ENCODE measurements at regions not wholly inside any gene's neighbourhood (a gene's known extent, or its start where the extent isn't known, plus 50 kb on each side); places are given as distances from the start of the nearest gene placed in this dataset.

DNA sequence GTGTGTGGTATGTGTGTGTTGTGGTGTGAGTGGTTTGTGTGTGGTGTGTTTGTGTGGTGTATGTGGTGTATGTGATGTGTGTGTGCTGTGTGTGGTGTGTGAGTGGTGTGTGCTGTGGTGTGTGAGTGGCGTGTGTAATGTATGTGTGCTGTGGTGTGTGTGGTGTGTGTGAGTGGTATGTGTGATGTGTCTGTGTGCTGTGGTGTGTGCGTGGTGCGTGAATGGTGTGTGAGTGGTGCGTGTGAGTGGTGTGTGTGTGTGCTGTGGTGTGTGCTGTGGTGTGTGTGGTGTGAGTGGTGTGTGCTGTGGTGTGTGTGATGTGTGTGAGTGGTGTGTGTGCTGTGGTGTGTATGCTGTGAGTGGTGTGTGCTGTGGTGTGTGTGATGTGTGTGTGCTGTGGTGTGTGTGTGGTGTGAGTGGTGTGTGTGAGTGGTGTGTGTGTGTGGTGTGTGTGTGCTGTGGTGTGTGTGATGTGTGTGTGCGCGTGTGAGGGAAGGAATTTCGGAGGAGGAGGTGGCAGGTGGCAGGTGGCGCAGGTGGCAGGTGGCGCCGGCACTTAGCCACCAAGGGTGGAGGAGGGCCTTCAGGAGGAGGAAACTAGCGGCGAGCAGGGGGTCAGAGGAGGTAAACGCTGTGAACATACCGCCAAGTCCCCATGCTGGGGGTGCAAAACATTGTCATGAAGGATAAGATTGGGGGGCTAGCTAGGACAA lies 191.8 kb downstream of the MELK start:
- TF ChIP-seq, protein P1, sequence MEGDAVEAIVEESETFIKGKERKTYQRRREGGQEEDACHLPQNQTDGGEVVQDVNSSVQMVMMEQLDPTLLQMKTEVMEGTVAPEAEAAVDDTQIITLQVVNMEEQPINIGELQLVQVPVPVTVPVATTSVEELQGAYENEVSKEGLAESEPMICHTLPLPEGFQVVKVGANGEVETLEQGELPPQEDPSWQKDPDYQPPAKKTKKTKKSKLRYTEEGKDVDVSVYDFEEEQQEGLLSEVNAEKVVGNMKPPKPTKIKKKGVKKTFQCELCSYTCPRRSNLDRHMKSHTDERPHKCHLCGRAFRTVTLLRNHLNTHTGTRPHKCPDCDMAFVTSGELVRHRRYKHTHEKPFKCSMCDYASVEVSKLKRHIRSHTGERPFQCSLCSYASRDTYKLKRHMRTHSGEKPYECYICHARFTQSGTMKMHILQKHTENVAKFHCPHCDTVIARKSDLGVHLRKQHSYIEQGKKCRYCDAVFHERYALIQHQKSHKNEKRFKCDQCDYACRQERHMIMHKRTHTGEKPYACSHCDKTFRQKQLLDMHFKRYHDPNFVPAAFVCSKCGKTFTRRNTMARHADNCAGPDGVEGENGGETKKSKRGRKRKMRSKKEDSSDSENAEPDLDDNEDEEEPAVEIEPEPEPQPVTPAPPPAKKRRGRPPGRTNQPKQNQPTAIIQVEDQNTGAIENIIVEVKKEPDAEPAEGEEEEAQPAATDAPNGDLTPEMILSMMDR (IDR thresholded peaks at IDR 0.05; ENCODE audit: insufficient read depth, low read length, poor library complexity, severe bottlenecking) = no peak
- H3K4me3 ChIP-seq (ENCODE audit: low read depth, low read length) = no peak overlapping the region
- H3K36me3 ChIP-seq (ENCODE audit: control insufficient read depth, insufficient read depth, low read length) = no peaks in the 10 kb centered on the region
- DNase-seq (ENCODE audit: low read depth) = no peak
- H3K27me3 ChIP-seq (ENCODE audit: control insufficient read depth, insufficient read depth, low read length) = peaks cover 36% of the 10 kb centered on the region

DNA sequence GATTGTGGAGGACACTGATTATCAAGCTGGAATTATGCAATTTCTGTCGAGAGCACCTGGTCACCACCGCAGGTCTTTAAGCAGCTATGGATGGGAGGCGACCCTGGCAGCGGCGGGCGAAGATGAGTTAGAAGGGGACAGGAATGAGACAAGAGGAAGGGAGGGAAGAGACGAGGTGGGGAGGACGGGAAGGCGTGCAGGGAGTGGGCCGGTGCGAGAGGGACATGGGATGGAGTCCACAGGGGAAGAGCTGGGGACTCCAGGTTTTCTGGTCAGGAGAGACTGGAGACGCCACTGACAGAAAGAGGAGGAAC lies 192.3 kb downstream of the MELK start:
- Histone ChIP-seq H3K4me3 (ENCODE audit: low read depth, low read length) (no peak overlapping the region), H3K27me3 (ENCODE audit: control insufficient read depth, insufficient read depth, low read length) (peaks cover 36% of the 10 kb centered on the region), H3K36me3 (ENCODE audit: control insufficient read depth, insufficient read depth, low read length) (no peaks in the 10 kb centered on the region)
- TF ChIP-seq, protein P1 (IDR thresholded peaks at IDR 0.05; ENCODE audit: insufficient read depth, low read length, poor library complexity, severe bottlenecking) = no peak
- no peak for DNase-seq (ENCODE audit: low read depth)

- Histone ChIP-seq H3K27me3 (ENCODE audit: control insufficient read depth, insufficient read depth, low read length) (peaks cover 35% of the 10 kb centered on the region), H3K4me3 (ENCODE audit: low read depth, low read length) (no peak overlapping the region), H3K36me3 (ENCODE audit: control insufficient read depth, insufficient read depth, low read length) (no peaks in the 10 kb centered on the region)
- TF ChIP-seq, protein P1 (IDR thresholded peaks at IDR 0.05; ENCODE audit: insufficient read depth, low read length, poor library complexity, severe bottlenecking) = no peak
- DNase-seq (ENCODE audit: low read depth) = no peak
Measured at GRCh38 chr9:36765468-36766341, 193.0 kb downstream of the MELK start.

DNA sequence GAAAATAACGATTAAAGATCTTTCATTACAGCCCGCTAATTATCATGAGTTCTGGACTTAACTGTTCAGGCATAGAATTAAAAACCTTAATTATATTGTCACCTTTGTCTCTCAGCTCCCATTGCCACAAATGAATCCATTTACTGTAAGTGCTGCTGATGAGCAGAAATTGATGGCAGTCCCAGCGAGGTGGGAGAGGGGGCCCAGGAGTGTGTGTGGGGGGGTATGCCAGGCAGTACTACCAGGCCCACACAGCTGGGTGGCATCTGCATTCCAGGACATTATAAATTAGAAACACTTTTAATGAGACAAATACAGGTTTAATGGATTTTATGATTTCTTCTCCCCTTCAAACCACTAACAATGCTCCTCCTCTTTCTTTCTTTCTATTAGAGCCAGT lies 196.0 kb downstream of the MELK start:
- Histone ChIP-seq H3K27me3 (ENCODE audit: control insufficient read depth, insufficient read depth, low read length) (peaks cover 35% of the 10 kb centered on the region), H3K4me3 (ENCODE audit: low read depth, low read length) (no peak overlapping the region), H3K36me3 (ENCODE audit: control insufficient read depth, insufficient read depth, low read length) (no peaks in the 10 kb centered on the region)
- DNase-seq (ENCODE audit: low read depth) = no peak
- TF ChIP-seq, protein P1 (IDR thresholded peaks at IDR 0.05; ENCODE audit: insufficient read depth, low read length, poor library complexity, severe bottlenecking) = no peak

DNA sequence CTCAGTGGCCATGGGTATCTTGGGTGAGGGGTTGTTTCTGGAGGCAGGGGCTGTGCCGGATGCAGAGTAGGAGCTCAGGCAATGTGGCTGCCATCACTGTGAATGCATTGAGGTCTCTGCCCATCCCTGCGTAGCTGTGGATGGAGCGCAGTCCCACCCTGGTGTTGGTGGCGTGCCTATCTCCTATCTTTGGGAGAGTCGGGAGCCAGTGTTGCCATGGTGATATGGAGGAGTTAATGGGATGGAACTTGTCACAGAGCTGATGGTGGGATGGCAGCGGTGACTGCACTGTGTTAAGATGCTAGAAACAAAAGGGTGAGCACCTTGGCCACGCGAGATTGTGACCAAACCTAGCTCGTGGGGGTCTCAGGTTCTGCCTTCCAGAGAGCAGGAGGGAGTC lies 197.3 kb downstream of the MELK start:
- H3K27me3 ChIP-seq (ENCODE audit: control insufficient read depth, insufficient read depth, low read length) = peaks cover 30% of the 10 kb centered on the region

More for the DNA sequence above, 197.3 kb downstream of the MELK start:
- TF ChIP-seq, protein P1 (IDR thresholded peaks at IDR 0.05; ENCODE audit: insufficient read depth, low read length, poor library complexity, severe bottlenecking) = no peak
- no peak for DNase-seq (ENCODE audit: low read depth)
- Histone ChIP-seq H3K36me3 (ENCODE audit: control insufficient read depth, insufficient read depth, low read length) (no peaks in the 10 kb centered on the region), H3K4me3 (ENCODE audit: low read depth, low read length) (no peak overlapping the region)

All from kidney epithelial cell (primary cell).